Bone marrow (tissue), 2 donors: ENCODE measurements at regions not wholly inside any gene's neighbourhood (a gene's known extent, or its start where the extent isn't known, plus 50 kb on each side); places are given as distances from the start of the nearest gene placed in this dataset.
"Not testable (repeated sequence)": the region's sequence is repeated elsewhere in the genome, so short reads cannot be mapped to it uniquely, and the experiment has no call there.

Experiments used
- DNase-seq, 2 donors: peaks; one replicate each; lab custom pipeline; 2025; lab: John Stamatoyannopoulos, UW

GRCh38 chr7:109752068-109752467 lies 1182.4 kb downstream of the DNAJB9 start:
- DNase-seq, result no peak

- no peak for DNase-seq
These were observed 1188.0 kb downstream of the DNAJB9 start for GRCh38 chr7:109757713-109758112.

GRCh38 chr7:109763611-109764010 lies 1193.9 kb downstream of the DNAJB9 start:
- no peak for DNase-seq

- DNase-seq, result no peak
These were observed 1202.5 kb downstream of the DNAJB9 start for GRCh38 chr7:109772161-109772560.

GRCh38 chr7:109782806-109783205 lies 1213.1 kb downstream of the DNAJB9 start:
- no peak for DNase-seq

GRCh38 chr7:109806548-109806947 lies 1236.9 kb downstream of the DNAJB9 start:
- DNase-seq, result no peak

GRCh38 chr7:109821156-109821555 lies 1251.5 kb downstream of the DNAJB9 start:
- no peak for DNase-seq

- DNase-seq, result no peak
These were observed 1256.1 kb upstream of the LRRN3 start for GRCh38 chr7:109834851-109835250.

- no peak for DNase-seq
These were observed 1255.3 kb upstream of the LRRN3 start for GRCh38 chr7:109835577-109835976.

- DNase-seq, result no peak
These were observed 1254.9 kb upstream of the LRRN3 start for GRCh38 chr7:109836016-109836415.

GRCh38 chr7:109842386-109842785 lies 1248.5 kb upstream of the LRRN3 start:
- DNase-seq, result no peak

- no peak for DNase-seq
These were observed 1246.6 kb upstream of the LRRN3 start for GRCh38 chr7:109844362-109844761.

GRCh38 chr7:109864230-109864629 lies 1226.7 kb upstream of the LRRN3 start:
- no peak for DNase-seq

GRCh38 chr7:109868215-109868860 lies 1222.6 kb upstream of the LRRN3 start:
- no peak for DNase-seq

- no peak for DNase-seq
These were observed 1217.6 kb upstream of the LRRN3 start for GRCh38 chr7:109873296-109873695.

- DNase-seq, result no peak
These were observed 1211.6 kb upstream of the LRRN3 start for GRCh38 chr7:109879287-109879828.

- no peak for DNase-seq
These were observed 1200.3 kb upstream of the LRRN3 start for GRCh38 chr7:109890622-109891021.

- DNase-seq, result no peak
These were observed 1197.7 kb upstream of the LRRN3 start for GRCh38 chr7:109893231-109893630.

- no peak for DNase-seq
These were observed 1195.4 kb upstream of the LRRN3 start for GRCh38 chr7:109895536-109895935.

- DNase-seq, result no peak
These were observed 1189.0 kb upstream of the LRRN3 start for GRCh38 chr7:109901926-109902325.

- not testable (repeated sequence) for DNase-seq
These were observed 1185.4 kb upstream of the LRRN3 start for GRCh38 chr7:109905368-109906065.

- DNase-seq, result no peak
These were observed 1175.3 kb upstream of the LRRN3 start for GRCh38 chr7:109915670-109916069.

- DNase-seq, result no peak
These were observed 1164.2 kb upstream of the LRRN3 start for GRCh38 chr7:109926738-109927137.

GRCh38 chr7:109930049-109930448 lies 1160.9 kb upstream of the LRRN3 start:
- no peak for DNase-seq
